IMR-90 (cell line): ENCODE measurements at regions not wholly inside any gene's neighbourhood (a gene's known extent, or its start where the extent isn't known, plus 50 kb on each side); places are given as distances from the start of the nearest gene placed in this dataset.

ENCODE experiments used
- CEBPB ChIP-seq: IDR thresholded peaks from 2 replicates; pipeline ENCODE4 v1.6.1; 2012; ENCODE audit warnings: low read depth, low read length, improper control_type of control experiment
- CTCF ChIP-seq: conservative IDR thresholded peaks from 2 replicates; pipeline ENCODE4 v1.5.1; 2012; ENCODE audit warnings: mild to moderate bottlenecking, low read depth, low read length, improper control_type of control experiment
- ELK1 ChIP-seq: fragments of 150-350 bp; IDR thresholded peaks from 2 replicates; pipeline ENCODE4 v1.6.1; 2016; ENCODE audit warnings: low read depth, mild to moderate bottlenecking, low read length, moderate library complexity, borderline replicate concordance
- FOS ChIP-seq: fragments of 150-350 bp; IDR thresholded peaks from 2 replicates; pipeline ENCODE4 v1.6.1; 2016; ENCODE audit warnings: low read depth, low read length
- POLR2A ChIP-seq: IDR thresholded peaks from 2 replicates; pipeline ENCODE4 v1.6.1; 2012; ENCODE audit warnings: mild to moderate bottlenecking, low read depth, low read length
- RAD21 ChIP-seq: IDR thresholded peaks from 2 replicates; pipeline ENCODE4 v1.6.1; 2012; ENCODE audit warnings: low read length, improper control_type of control experiment
- RFX5 ChIP-seq: IDR thresholded peaks from 2 replicates; pipeline ENCODE4 v1.8.0; 2012; ENCODE audit warnings: low read depth, mild to moderate bottlenecking, low read length, moderate library complexity

- TF ChIP-seq CTCF, result no peak
- TF ChIP-seq POLR2A, result no peak
- TF ChIP-seq RAD21, result no peak
- no peak for TF ChIP-seq FOS
- TF ChIP-seq ELK1, result no peak
- TF ChIP-seq RFX5, result no peak
- TF ChIP-seq CEBPB, result no peak
Observed at GRCh38 chr7:91644256-91644655, 236.2 kb downstream of the MTERF1 start.
